HG03066 (cell line): ENCODE measurements at regions not wholly inside any gene's neighbourhood (a gene's known extent, or its start where the extent isn't known, plus 50 kb on each side); places are given as distances from the start of the nearest gene placed in this dataset.

ENCODE experiments used
- ATAC-seq: cut with Tn5 transposase; IDR thresholded peaks from one replicate; pipeline ENCODE4 v1.9.1; 2021; ENCODE audit warnings: low read depth; ENCODE audit not compliant: unreplicated experiment

GRCh38 chr6:95777338-95777737 lies 200.0 kb downstream of the MANEA start:
- no peak for ATAC-seq

- ATAC-seq = no peak
Observed at GRCh38 chr6:95780037-95780436, 202.7 kb downstream of the MANEA start.

- no peak for ATAC-seq
Observed at GRCh38 chr6:95784019-95784418, 206.7 kb downstream of the MANEA start.

- peak; percentile 70 for ATAC-seq
Observed at GRCh38 chr6:95784869-95785268, 207.5 kb downstream of the MANEA start.

- no peak for ATAC-seq
Observed at GRCh38 chr6:95785785-95786184, 208.4 kb downstream of the MANEA start.

- no peak for ATAC-seq
Observed at GRCh38 chr6:95786802-95787201, 209.5 kb downstream of the MANEA start.

- ATAC-seq = no peak
Observed at GRCh38 chr6:95790787-95791186, 213.5 kb downstream of the MANEA start.

- no peak for ATAC-seq
Observed at GRCh38 chr6:95794749-95795148, 217.4 kb downstream of the MANEA start.

- no peak for ATAC-seq
Observed at GRCh38 chr6:95795927-95796326, 218.6 kb downstream of the MANEA start.

GRCh38 chr6:95797054-95797453 lies 218.7 kb upstream of the FUT9 start:
- no peak for ATAC-seq

GRCh38 chr6:95802978-95803377 lies 212.8 kb upstream of the FUT9 start:
- ATAC-seq = no peak

GRCh38 chr6:95803889-95804288 lies 211.9 kb upstream of the FUT9 start:
- no peak for ATAC-seq

- no peak for ATAC-seq
Observed at GRCh38 chr6:95804847-95805541, 210.8 kb upstream of the FUT9 start.

- no peak for ATAC-seq
Observed at GRCh38 chr6:95805699-95806098, 210.1 kb upstream of the FUT9 start.

- ATAC-seq = no peak
Observed at GRCh38 chr6:95815389-95816056, 200.3 kb upstream of the FUT9 start.

GRCh38 chr6:95819461-95819860 lies 196.3 kb upstream of the FUT9 start:
- no peak for ATAC-seq

- ATAC-seq = no peak
Observed at GRCh38 chr6:95819939-95820338, 195.8 kb upstream of the FUT9 start.

- ATAC-seq = no peak
Observed at GRCh38 chr6:95830859-95831557, 184.8 kb upstream of the FUT9 start.

GRCh38 chr6:95837890-95838289 lies 177.9 kb upstream of the FUT9 start:
- ATAC-seq = no peak

- no peak for ATAC-seq
Observed at GRCh38 chr6:95841560-95841959, 174.2 kb upstream of the FUT9 start.

GRCh38 chr6:95846652-95847051 lies 169.1 kb upstream of the FUT9 start:
- ATAC-seq = no peak

- no peak for ATAC-seq
Observed at GRCh38 chr6:95847061-95847460, 168.7 kb upstream of the FUT9 start.
